Panc1 (cell line): ENCODE measurements at regions not wholly inside any gene's neighbourhood (a gene's known extent, or its start where the extent isn't known, plus 50 kb on each side); places are given as distances from the start of the nearest gene placed in this dataset.

Source experiments
- ATAC-seq: fragments of 200-7000 bp; cut with Tn5 transposase; 2 replicates; pipeline ENCODE4 v1.9.1; 2020; ENCODE audit warnings: mild to moderate bottlenecking, moderate library complexity
- BruUV-seq: library from RNA; stranded (reverse); fragments of 400-500 nt; replicated peaks from 2 replicates; lab custom pipeline; 2021; lab: Mats Ljungman, UMichigan
- CTCF ChIA-PET: fragments of 300-600 bp; sonication (Branson Sonifier 250); formaldehyde crosslinking; loops from one replicate; lab custom pipeline; 2022; ENCODE audit warnings: antibody characterized with exemption; lab: Charles Lee
- POLR2A ChIA-PET: fragments of 300-600 bp; sonication (Branson Sonifier 250); formaldehyde crosslinking; loops from one replicate; lab custom pipeline; 2022; ENCODE audit warnings: antibody characterized with exemption; lab: Charles Lee
- DNase-seq: peaks from one replicate; pipeline ENCODE4 v3.0.0-alpha.2; 2010; ENCODE audit warnings: low read depth, low spot score
- H3K27ac ChIP-seq: 2 replicates; pipeline ENCODE4 v1.5.1; 2011; ENCODE audit warnings: mild to moderate bottlenecking, low read length, inconsistent platforms
- H3K27me3 ChIP-seq: fragments of 200-500 bp; sonication (Bioruptor generic); 2 replicates; pipeline ENCODE4 v1.6.0; 2014; ENCODE audit warnings: low read length, inconsistent platforms; ENCODE audit not compliant: control insufficient read depth, insufficient read depth
- H3K36me3 ChIP-seq: fragments of 200-500 bp; sonication (Bioruptor generic); 2 replicates; pipeline ENCODE4 v1.5.1; 2014; ENCODE audit warnings: inconsistent platforms, mild to moderate bottlenecking, low read length, moderate library complexity; ENCODE audit not compliant: control insufficient read depth, insufficient read depth
- H3K4me1 ChIP-seq: 2 replicates; pipeline ENCODE4 v1.5.1; 2011; ENCODE audit warnings: inconsistent platforms, mild to moderate bottlenecking, low read length, moderate library complexity; ENCODE audit not compliant: control insufficient read depth, insufficient read depth
- H3K4me3 ChIP-seq, 2 experiments: 2 replicates each; pipeline ENCODE4 v1.5.1; 2011 to 2012; ENCODE audit warnings: low read depth in 2 of 2, low read length in 2 of 2, mild to moderate bottlenecking in 2 of 2, inconsistent platforms in 1 of 2, moderate library complexity in 1 of 2
- H3K9me3 ChIP-seq: fragments of 200-500 bp; sonication (Bioruptor generic); 2 replicates; pipeline ENCODE4 v1.5.1; 2014; ENCODE audit warnings: low read depth, mild to moderate bottlenecking, inconsistent platforms, low read length, moderate library complexity; ENCODE audit not compliant: control insufficient read depth, insufficient read depth
- CTCF ChIP-seq: fragments of 450-650 bp; IDR thresholded peaks from 2 replicates; pipeline ENCODE4 v1.5.1; 2017; ENCODE audit warnings: mild to moderate bottlenecking
- POLR2AphosphoS5 ChIP-seq: IDR thresholded peaks from 2 replicates; pipeline ENCODE4 v1.6.1; 2012; ENCODE audit warnings: mild to moderate bottlenecking, low read depth, low read length, moderate library complexity
- REST ChIP-seq, 2 experiments: IDR thresholded peaks; 2 replicates each; pipeline ENCODE4 v1.6.1; 2011 to 2012; ENCODE audit warnings: low read depth in 2 of 2, control low read depth in 1 of 2, low read length in 1 of 2, mild to moderate bottlenecking in 1 of 2, moderate library complexity in 1 of 2; ENCODE audit not compliant: insufficient read depth in 1 of 2
- SIN3A ChIP-seq: IDR thresholded peaks from 2 replicates; pipeline ENCODE4 v1.6.1; 2012; ENCODE audit warnings: low read depth, mild to moderate bottlenecking, low read length, moderate library complexity, borderline replicate concordance; ENCODE audit not compliant: insufficient read depth
- TCF7L2 ChIP-seq: IDR thresholded peaks from 2 replicates; pipeline ENCODE4 v1.6.1; 2011; ENCODE audit warnings: mild to moderate bottlenecking, low read depth, low read length, inconsistent platforms
- in situ Hi-C: cut with HindIII; loops from 2 replicates; pipeline ENCODE4 v1.10.0; 2016; ENCODE audit warnings: low sequenced_read_pairs, low pct_unique_long_range_greater_than_20kb
- intact Hi-C: fragments of 100-400 bp; cut with micrococcal nuclease; formaldehyde crosslinking; loops from one replicate; pipeline ENCODE4 v1.10.0; 2022; ENCODE audit not compliant: unreplicated experiment

GRCh38 chr19:5251096-5252065, 89.2 kb downstream of the PTPRS start:
- H3K4me3 ChIP-seq: no peak overlapping the region
- in situ Hi-C loops: no loop called here
- no peak for TF ChIP-seq TCF7L2
- no peak for TF ChIP-seq REST (IDR thresholded peaks at IDR 0.05; ENCODE audit: insufficient read depth in 1 of 2, low read depth in 2 of 2, low read length in 1 of 2)
- no peak for TF ChIP-seq CTCF
- no peak for TF ChIP-seq SIN3A
- TF ChIP-seq POLR2AphosphoS5: no peak
- no TSS peak for BruUV-seq
- no peak overlapping the region for H3K27ac ChIP-seq
- POLR2A ChIA-PET: no interaction called here
- H3K36me3 ChIP-seq: no peaks in the 10 kb centered on the region
- H3K4me1 ChIP-seq: no peaks in the 10 kb centered on the region
- no peak for DNase-seq
- no peaks in the 10 kb centered on the region for H3K9me3 ChIP-seq
- ATAC-seq: no peak
- CTCF ChIA-PET: interaction anchor here (0.7 kb wide), 1 partner anchor 1417 kb away, joined by 8 read pairs; no protein-coding TSS in a partner anchor
- intact Hi-C loops: no loop called here
- no peaks in the 10 kb centered on the region for H3K27me3 ChIP-seq

GRCh38 chr19:5250127-5250659, 90.4 kb downstream of the PTPRS start:
- Histone ChIP-seq H3K4me3 (no peak overlapping the region), H3K4me1 (no peaks in the 10 kb centered on the region), H3K27me3 (no peaks in the 10 kb centered on the region), H3K27ac (no peak overlapping the region), H3K36me3 (no peaks in the 10 kb centered on the region), H3K9me3 (no peaks in the 10 kb centered on the region)
- no TSS peak for BruUV-seq
- no peak for DNase-seq
- POLR2A ChIA-PET: no interaction called here
- intact Hi-C loops (no loop called here), in situ Hi-C loops (no loop called here)
- no peak for ATAC-seq
- no peak for TF ChIP-seq SIN3A
- no peak for TF ChIP-seq TCF7L2
- no peak for TF ChIP-seq REST (IDR thresholded peaks at IDR 0.05; ENCODE audit: insufficient read depth in 1 of 2, low read depth in 2 of 2, low read length in 1 of 2)
- TF ChIP-seq POLR2AphosphoS5: no peak
- TF ChIP-seq CTCF: no peak
- CTCF ChIA-PET: no interaction called here
